HCT116 (cell line): ENCODE measurements at regions not wholly inside any gene's neighbourhood (a gene's known extent, or its start where the extent isn't known, plus 50 kb on each side); places are given as distances from the start of the nearest gene placed in this dataset.

Experiments
- ATF3 ChIP-seq: IDR thresholded peaks from 2 replicates; pipeline ENCODE4 v1.6.1; 2012
- CBX3 ChIP-seq: IDR thresholded peaks from 2 replicates; pipeline ENCODE4 v1.6.1; 2012; ENCODE audit warnings: low read depth
- CTCF ChIP-seq, 3 experiments: fragments of 200-600 bp in 1 of 3; sonication (generic) in 1 of 3; IDR thresholded peaks in 2 of 3; conservative IDR thresholded peaks in 1 of 3; 2 replicates each; pipeline ENCODE4 v1.5.1; 2012 to 2017; ENCODE audit warnings: low read depth in 2 of 3, low read length in 2 of 3, antibody characterized with exemption in 1 of 3, borderline replicate concordance in 1 of 3, control low read depth in 1 of 3, mild to moderate bottlenecking in 1 of 3, mixed read lengths in 1 of 3, mixed run types in 1 of 3, moderate library complexity in 1 of 3; ENCODE audit not compliant: insufficient read depth in 1 of 3
- ELF1 ChIP-seq: IDR thresholded peaks from 2 replicates; pipeline ENCODE4 v1.6.1; 2012; ENCODE audit warnings: low read depth, borderline replicate concordance
- EZH2 ChIP-seq: fragments of 200-600 bp; sonication (generic); IDR thresholded peaks from 2 replicates; pipeline ENCODE4 v1.6.1; 2017; ENCODE audit warnings: antibody characterized with exemption, mixed run types
- MAX ChIP-seq: IDR thresholded peaks from 2 replicates; pipeline ENCODE4 v1.6.1; 2012
- POLR2A ChIP-seq: IDR thresholded peaks from 2 replicates; pipeline ENCODE4 v1.7.0; 2011; ENCODE audit warnings: borderline replicate concordance; ENCODE audit not compliant: insufficient read depth, insufficient read length; ENCODE audit errors: extremely low read depth
- POLR2AphosphoS5 ChIP-seq: IDR thresholded peaks from 2 replicates; pipeline ENCODE4 v1.6.1; 2011; ENCODE audit warnings: mild to moderate bottlenecking, low read depth, low read length, moderate library complexity
- RAD21 ChIP-seq: IDR thresholded peaks from 2 replicates; pipeline ENCODE4 v1.6.1; 2012; ENCODE audit warnings: low read depth, mild to moderate bottlenecking
- REST ChIP-seq: IDR thresholded peaks from 2 replicates; pipeline ENCODE4 v1.6.1; 2012; ENCODE audit warnings: low read depth
- SIN3A ChIP-seq: IDR thresholded peaks from 2 replicates; pipeline ENCODE4 v1.6.1; 2012; ENCODE audit warnings: low read depth
- SP1 ChIP-seq: IDR thresholded peaks from 2 replicates; pipeline ENCODE4 v1.6.1; 2012; ENCODE audit warnings: low read depth
- SRF ChIP-seq: IDR thresholded peaks from 2 replicates; pipeline ENCODE4 v1.6.1; 2012; ENCODE audit warnings: low read depth
- YY1 ChIP-seq: IDR thresholded peaks from 2 replicates; pipeline ENCODE4 v1.6.1; 2011; ENCODE audit warnings: low read length, low read depth, moderate library complexity, mild to moderate bottlenecking; ENCODE audit not compliant: insufficient replicate concordance; ENCODE audit errors: extremely low read depth

DNA sequence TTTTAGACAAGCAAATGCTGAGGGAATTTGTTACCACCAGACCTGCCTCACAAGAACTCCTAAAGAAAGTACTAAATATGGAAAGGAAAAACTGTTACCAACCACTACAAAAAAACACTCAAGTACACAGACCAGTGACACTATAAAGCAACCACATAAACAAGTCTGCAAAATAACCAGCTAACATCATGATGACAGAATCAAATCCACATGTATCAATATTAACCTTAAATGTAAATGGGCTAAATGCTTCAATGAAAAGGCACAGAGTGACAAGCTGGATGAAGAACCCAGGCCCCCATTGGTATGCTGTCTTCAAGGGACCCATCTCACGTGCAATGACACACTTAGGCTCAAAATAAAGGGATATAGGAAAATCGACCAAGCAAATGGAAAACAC is 529.9 kb upstream of the CAMK1G start:
- TF ChIP-seq REST (no peak), CTCF (IDR thresholded peaks at IDR 0.05 in 2 of 3, conservative IDR thresholded peaks at IDR 0.05 in 1 of 3; ENCODE audit: borderline replicate concordance in 1 of 3, insufficient read depth in 1 of 3, low read depth in 2 of 3, low read length in 2 of 3) (no peak), RAD21 (no peak), EZH2 (no peak), SIN3A (no peak), CBX3 (no peak), POLR2AphosphoS5 (no peak), SP1 (no peak), SRF (no peak), YY1 (no peak), POLR2A (no peak), ATF3 (no peak), MAX (no peak), ELF1 (no peak)
